Transverse colon (tissue), 4 donors: ENCODE measurements at regions not wholly inside any gene's neighbourhood (a gene's known extent, or its start where the extent isn't known, plus 50 kb on each side); places are given as distances from the start of the nearest gene placed in this dataset.

Experiments used
- DNase-seq: peaks from one replicate; pipeline ENCODE4 v3.0.0-alpha.2; 2019
- H3K27ac ChIP-seq, 4 donors: fragments of 200-600 bp; sonication (generic); 2 replicates each; pipeline ENCODE4 v1.5.1; 2016 to 2018; ENCODE audit warnings: inconsistent platforms in 4 of 4
- H3K27me3 ChIP-seq: fragments of 200-600 bp; sonication (generic); 2 replicates; pipeline ENCODE4 v1.5.1; 2017; ENCODE audit warnings: inconsistent platforms
- H3K36me3 ChIP-seq, 4 donors: fragments of 200-600 bp; sonication (generic); 2 replicates each; pipeline ENCODE4 v1.5.1; 2017 to 2019; ENCODE audit warnings: inconsistent platforms in 4 of 4
- H3K4me1 ChIP-seq, 4 donors: fragments of 200-600 bp; sonication (generic); 2 replicates each; pipeline ENCODE4 v1.5.1; 2017 to 2020; ENCODE audit warnings: inconsistent platforms in 4 of 4
- H3K4me3 ChIP-seq, 4 donors: fragments of 200-600 bp; sonication (generic); 1 replicate in 1 of 4; 2 replicates in 3 of 4; pipeline versions ENCODE4 v1.5.1 to v1.6.1; 2017 to 2019; ENCODE audit warnings: inconsistent platforms in 4 of 4
- H3K9me3 ChIP-seq, 2 donors: fragments of 200-600 bp; sonication (generic); 2 replicates each; pipeline ENCODE4 v1.5.1; 2017 to 2019; ENCODE audit warnings: inconsistent platforms in 2 of 2
- EP300 ChIP-seq: sonication (generic); formaldehyde crosslinking; IDR thresholded peaks from one replicate; pipeline ENCODE4 v1.6.1; 2017; ENCODE audit warnings: antibody characterized with exemption, low read depth
- POLR2A ChIP-seq: fragments of 450-650 bp; IDR thresholded peaks from one replicate; pipeline ENCODE4 v1.6.1; 2016; ENCODE audit warnings: antibody characterized with exemption, mild to moderate bottlenecking, moderate library complexity
- POLR2AphosphoS5 ChIP-seq, 3 donors: sonication (generic); formaldehyde crosslinking; IDR thresholded peaks; one replicate each; pipeline ENCODE4 v1.6.1; 2016; ENCODE audit warnings: antibody characterized with exemption in 3 of 3
- WGBS, 2 donors: methylation state at CpG; one replicate each; pipeline ENCODE4 v1.1.5; 2018; ENCODE audit warnings: low coverage in 1 of 2; 5-methylcytosine and 5-hydroxymethylcytosine counted together
- in situ Hi-C, 4 donors: fragments of 200-750 bp; cut with MboI; loops; one replicate each; pipeline versions ENCODE4 v1.15.0 to v1.15.1; 2017; ENCODE audit warnings: low sequenced_read_pairs in 3 of 4, low pct_ligation_motif_present in 1 of 4, low pct_unique_long_range_greater_than_20kb in 1 of 4
- intact Hi-C: fragments of 100-400 bp; cut with DNase I; formaldehyde crosslinking; loops from one replicate; pipeline ENCODE4 v1.15.1; 2023; ENCODE audit warnings: low total_unique reads
- TF ChIP-seq, protein P1 (sequence below), 5 experiments: fragments of 200-600 bp in 3 of 5; fragments of 450-650 bp in 2 of 5; sonication (generic) in 3 of 5; IDR thresholded peaks; 1 replicate in 2 of 5; 2 replicates in 3 of 5; pipeline ENCODE4 v1.5.1; 2016 to 2017; ENCODE audit warnings: antibody characterized with exemption in 5 of 5, inconsistent platforms in 3 of 5, mild to moderate bottlenecking in 2 of 5, moderate library complexity in 1 of 5

DNA sequence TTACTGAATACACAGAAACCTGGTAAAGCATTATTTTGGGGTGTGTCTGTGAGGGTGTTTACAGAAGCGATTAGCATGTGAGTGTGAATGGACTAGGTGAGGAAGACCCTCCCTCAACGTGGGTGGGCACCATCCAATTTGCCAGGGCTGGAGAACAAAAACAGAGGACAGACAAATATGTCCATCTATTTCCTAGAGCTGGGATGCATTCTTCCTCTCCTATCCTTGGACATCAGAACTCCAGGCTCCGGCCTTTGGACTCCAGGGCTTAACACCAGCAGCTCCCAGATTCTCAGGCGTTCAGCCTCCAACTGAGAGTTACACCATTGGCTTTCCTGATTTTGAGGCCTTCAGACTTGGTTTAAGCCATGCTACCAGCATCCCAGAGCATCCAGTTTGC, 65.8 kb upstream of the CHD1 start:
- H3K4me1 ChIP-seq: no peaks in the 10 kb centered on the region
- no peaks in the 10 kb centered on the region for H3K36me3 ChIP-seq
- in situ Hi-C loops: no loop called here
- no peak overlapping the region for H3K27ac ChIP-seq
- 62 to 77% methylated on average over 3 to 4 of the region's 4 CpGs for WGBS, 2 donors
- intact Hi-C loops: no loop called here
- no peaks in the 10 kb centered on the region for H3K9me3 ChIP-seq
- H3K4me3 ChIP-seq: no peak overlapping the region
- no peaks in the 10 kb centered on the region for H3K27me3 ChIP-seq
- TF ChIP-seq EP300 (no peak), POLR2A (no peak), POLR2AphosphoS5 (IDR thresholded peaks at IDR 0.05) (no peak)
- TF ChIP-seq, protein P1, sequence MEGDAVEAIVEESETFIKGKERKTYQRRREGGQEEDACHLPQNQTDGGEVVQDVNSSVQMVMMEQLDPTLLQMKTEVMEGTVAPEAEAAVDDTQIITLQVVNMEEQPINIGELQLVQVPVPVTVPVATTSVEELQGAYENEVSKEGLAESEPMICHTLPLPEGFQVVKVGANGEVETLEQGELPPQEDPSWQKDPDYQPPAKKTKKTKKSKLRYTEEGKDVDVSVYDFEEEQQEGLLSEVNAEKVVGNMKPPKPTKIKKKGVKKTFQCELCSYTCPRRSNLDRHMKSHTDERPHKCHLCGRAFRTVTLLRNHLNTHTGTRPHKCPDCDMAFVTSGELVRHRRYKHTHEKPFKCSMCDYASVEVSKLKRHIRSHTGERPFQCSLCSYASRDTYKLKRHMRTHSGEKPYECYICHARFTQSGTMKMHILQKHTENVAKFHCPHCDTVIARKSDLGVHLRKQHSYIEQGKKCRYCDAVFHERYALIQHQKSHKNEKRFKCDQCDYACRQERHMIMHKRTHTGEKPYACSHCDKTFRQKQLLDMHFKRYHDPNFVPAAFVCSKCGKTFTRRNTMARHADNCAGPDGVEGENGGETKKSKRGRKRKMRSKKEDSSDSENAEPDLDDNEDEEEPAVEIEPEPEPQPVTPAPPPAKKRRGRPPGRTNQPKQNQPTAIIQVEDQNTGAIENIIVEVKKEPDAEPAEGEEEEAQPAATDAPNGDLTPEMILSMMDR (IDR thresholded peaks at IDR 0.05): no peak
- no peak for DNase-seq

DNA sequence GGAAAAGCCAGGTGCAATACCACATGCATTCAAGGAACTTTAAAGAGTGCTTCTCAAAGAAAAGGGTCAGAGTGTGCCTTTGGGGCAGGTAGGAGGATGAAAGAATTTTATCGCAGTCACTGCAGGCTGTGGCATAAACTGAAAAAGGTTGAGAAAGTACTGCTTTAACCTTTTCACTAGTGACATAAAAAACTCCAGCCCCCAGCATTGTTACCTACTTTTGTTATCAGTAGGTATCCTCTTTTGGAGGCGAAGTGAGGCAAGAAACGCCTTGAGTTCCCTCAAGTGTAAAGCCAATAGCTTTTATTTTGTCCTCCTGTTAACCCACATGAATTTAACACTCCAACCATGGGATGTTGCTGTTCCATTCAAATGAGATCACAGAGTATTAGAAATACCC, 64.7 kb upstream of the CHD1 start:
- WGBS, 2 donors: 83% methylated on average over 3 of the region's 3 CpGs; no CpG with 5 or more reads in 1 of the 2 donors
- in situ Hi-C loops (no loop called here), intact Hi-C loops (no loop called here)
- Histone ChIP-seq H3K4me1 (no peaks in the 10 kb centered on the region), H3K9me3 (no peaks in the 10 kb centered on the region), H3K27me3 (no peaks in the 10 kb centered on the region), H3K4me3 (no peak overlapping the region), H3K36me3 (no peaks in the 10 kb centered on the region), H3K27ac (no peak overlapping the region)
- no peak for TF ChIP-seq POLR2A
- no peak for DNase-seq

DNA sequence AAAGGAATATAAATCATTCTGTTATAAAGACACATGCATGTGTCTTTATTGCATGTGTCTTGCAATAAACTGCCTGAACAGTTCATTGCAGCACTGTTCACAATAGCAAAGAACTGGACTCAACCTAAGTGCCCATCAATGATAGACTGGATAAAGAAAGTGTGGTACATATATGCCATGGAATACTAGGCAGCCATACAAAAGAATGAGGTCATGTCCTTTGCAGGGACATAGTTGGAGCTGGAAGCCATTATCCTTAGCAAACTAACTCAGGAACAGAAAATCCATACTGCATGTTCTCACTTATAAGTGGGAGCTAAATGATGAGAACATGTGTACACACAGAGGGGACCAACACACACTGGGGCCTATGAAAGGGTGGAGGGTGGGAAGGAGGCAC, 63.7 kb upstream of the CHD1 start:
- TF ChIP-seq, protein P1 (IDR thresholded peaks at IDR 0.05): no peak
- no peak for TF ChIP-seq POLR2A
- no peak for TF ChIP-seq EP300
- no peak for TF ChIP-seq POLR2AphosphoS5 (IDR thresholded peaks at IDR 0.05)
- intact Hi-C loops: no loop called here
- Histone ChIP-seq H3K36me3 (no peaks in the 10 kb centered on the region), H3K27ac (no peak overlapping the region), H3K27me3 (no peaks in the 10 kb centered on the region), H3K4me3 (no peak overlapping the region), H3K9me3 (no peaks in the 10 kb centered on the region), H3K4me1 (no peaks in the 10 kb centered on the region)
- no peak for DNase-seq
- in situ Hi-C loops: no loop called here

DNA sequence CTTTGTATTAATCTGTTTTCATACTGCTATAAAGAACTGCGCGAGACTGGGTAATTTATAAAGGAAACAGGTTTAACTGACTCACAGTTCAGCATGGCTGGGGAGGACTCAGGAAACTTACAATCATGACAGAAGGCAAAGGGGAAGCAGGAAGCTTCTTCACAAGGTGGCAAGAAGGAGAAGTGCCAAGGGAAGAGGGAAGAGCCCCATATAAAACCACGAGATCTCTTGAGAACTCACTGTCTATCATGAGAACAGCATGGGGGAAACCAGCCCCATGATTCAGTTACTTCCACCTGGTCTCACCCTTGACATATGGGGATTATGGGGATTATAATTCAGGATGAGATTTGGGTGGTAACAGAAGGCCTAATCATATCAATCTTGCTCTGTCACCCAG, 60.9 kb upstream of the CHD1 start:
- 68 to 78% methylated on average over 3 of the region's 3 CpGs for WGBS, 2 donors
- intact Hi-C loops (no loop called here), in situ Hi-C loops (no loop called here)
- no peak for TF ChIP-seq EP300
- no peak for TF ChIP-seq POLR2AphosphoS5 (IDR thresholded peaks at IDR 0.05)
- TF ChIP-seq, protein P1 (IDR thresholded peaks at IDR 0.05): no peak
- TF ChIP-seq POLR2A: no peak
- Histone ChIP-seq H3K9me3 (no peaks in the 10 kb centered on the region), H3K4me1 (no peaks in the 10 kb centered on the region), H3K27ac (no peak overlapping the region), H3K36me3 (no peaks in the 10 kb centered on the region), H3K4me3 (no peak overlapping the region), H3K27me3 (no peaks in the 10 kb centered on the region)
- no peak for DNase-seq

DNA sequence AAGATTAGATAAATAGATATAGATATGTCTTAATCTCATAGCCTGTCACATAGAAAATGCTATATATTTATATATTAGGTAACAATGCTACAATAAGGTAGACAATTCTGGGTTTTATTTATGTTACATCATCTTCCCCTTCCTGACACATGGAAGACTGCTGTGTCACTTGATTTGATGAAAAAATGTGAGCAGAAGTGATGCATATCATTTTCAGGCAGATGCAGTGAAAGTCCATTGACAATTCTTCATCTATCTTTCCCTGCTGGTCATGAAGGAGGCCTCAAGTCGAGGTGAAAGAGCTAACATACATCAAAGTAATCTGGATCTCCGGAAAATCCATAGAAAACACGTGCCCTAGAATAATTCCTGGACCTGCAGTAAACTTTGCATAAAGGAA, 57.8 kb upstream of the CHD1 start:
- Histone ChIP-seq H3K4me3 (no peak overlapping the region), H3K36me3 (no peaks in the 10 kb centered on the region), H3K4me1 (no peaks in the 10 kb centered on the region), H3K9me3 (no peaks in the 10 kb centered on the region), H3K27ac (no peak overlapping the region), H3K27me3 (no peaks in the 10 kb centered on the region)
- no peak for DNase-seq
- TF ChIP-seq EP300 (no peak), POLR2A (no peak), POLR2AphosphoS5 (IDR thresholded peaks at IDR 0.05) (no peak)
- TF ChIP-seq, protein P1 (IDR thresholded peaks at IDR 0.05): no peak
- WGBS, 2 donors: 76 to 86% methylated on average over 3 of the region's 3 CpGs
- in situ Hi-C loops (no loop called here), intact Hi-C loops (no loop called here)
